ENCODE measurements at regions not wholly inside any gene's neighbourhood (a gene's known extent, or its start where the extent isn't known, plus 50 kb on each side); places are given as distances from the start of the nearest gene placed in this dataset.

GRCh38 chr20:12061466-12061865 lies 143.8 kb downstream of the BTBD3 start:
- H3K9me3 ChIP-seq (ENCODE audit: low read depth) = no peaks in the 10 kb centered on the region
- no peaks in the 10 kb centered on the region for H4K20me1 ChIP-seq (ENCODE audit: insufficient read depth, poor library complexity, severe bottlenecking)
- no peaks in the 10 kb centered on the region for H3K36me3 ChIP-seq (replicated peaks; ENCODE audit: insufficient read depth, low read depth)
- no peak overlapping the region for H3K4me2 ChIP-seq
- H3K4me3 ChIP-seq = no peak overlapping the region
- no peak overlapping the region for H2AFZ ChIP-seq
- H3K27me3 ChIP-seq = no peaks in the 10 kb centered on the region
- no peak for TF ChIP-seq EZH2 (IDR thresholded peaks at IDR 0.05; ENCODE audit: borderline replicate concordance)
- TF ChIP-seq CTCF (IDR thresholded peaks at IDR 0.05; ENCODE audit: poor library complexity) = no peak
- TF ChIP-seq EZH2phosphoT487 (IDR thresholded peaks at IDR 0.05; ENCODE audit: low read depth, severe bottlenecking, unreplicated experiment) = no peak
- H3K27ac ChIP-seq = no peak overlapping the region
- no peaks in the 10 kb centered on the region for H3K79me2 ChIP-seq
- DNase-seq (ENCODE audit: low spot score) = no peak
- 71% methylated on average over 1 of the region's 1 CpG for WGBS (ENCODE audit: low lambda C conversion rate, missing lambda C conversion rate)
- no peaks in the 10 kb centered on the region for H3K9me2 ChIP-seq (replicated peaks; ENCODE audit: insufficient read depth)
- no peaks in the 10 kb centered on the region for H3K4me1 ChIP-seq (ENCODE audit: insufficient read depth)

- H3K4me3 ChIP-seq = no peak overlapping the region
- DNase-seq (ENCODE audit: low spot score) = no peak
- H4K20me1 ChIP-seq (ENCODE audit: insufficient read depth, poor library complexity, severe bottlenecking) = no peaks in the 10 kb centered on the region
- no peak overlapping the region for H3K4me2 ChIP-seq
- H3K79me2 ChIP-seq = no peaks in the 10 kb centered on the region
- no peak overlapping the region for H2AFZ ChIP-seq
- H3K27me3 ChIP-seq = no peaks in the 10 kb centered on the region
- H3K9me2 ChIP-seq (replicated peaks; ENCODE audit: insufficient read depth) = no peaks in the 10 kb centered on the region
- no peak overlapping the region for H3K27ac ChIP-seq
- peaks cover 3% of the 10 kb centered on the region for H3K4me1 ChIP-seq (ENCODE audit: insufficient read depth)
- 60% methylated on average over 1 of the region's 1 CpG for WGBS (ENCODE audit: low lambda C conversion rate, missing lambda C conversion rate)
- TF ChIP-seq CTCF (IDR thresholded peaks at IDR 0.05; ENCODE audit: poor library complexity) (no peak), EZH2 (IDR thresholded peaks at IDR 0.05; ENCODE audit: borderline replicate concordance) (no peak), EZH2phosphoT487 (IDR thresholded peaks at IDR 0.05; ENCODE audit: low read depth, severe bottlenecking, unreplicated experiment) (no peak)
- no peaks in the 10 kb centered on the region for H3K9me3 ChIP-seq (ENCODE audit: low read depth)
- no peaks in the 10 kb centered on the region for H3K36me3 ChIP-seq (replicated peaks; ENCODE audit: insufficient read depth, low read depth)
Observed at GRCh38 chr20:12063106-12063684, 145.5 kb downstream of the BTBD3 start.

GRCh38 chr20:12064540-12064939 lies 146.8 kb downstream of the BTBD3 start:
- no peaks in the 10 kb centered on the region for H3K36me3 ChIP-seq (replicated peaks; ENCODE audit: insufficient read depth, low read depth)
- no peak overlapping the region for H2AFZ ChIP-seq
- H3K27ac ChIP-seq = no peak overlapping the region
- WGBS (ENCODE audit: low lambda C conversion rate, missing lambda C conversion rate) = 94% methylated on average over 5 of the region's 5 CpGs
- DNase-seq (ENCODE audit: low spot score) = no peak
- H3K4me1 ChIP-seq (ENCODE audit: insufficient read depth) = peaks cover 4% of the 10 kb centered on the region
- no peaks in the 10 kb centered on the region for H3K79me2 ChIP-seq
- TF ChIP-seq EZH2 (IDR thresholded peaks at IDR 0.05; ENCODE audit: borderline replicate concordance) (no peak), CTCF (IDR thresholded peaks at IDR 0.05; ENCODE audit: poor library complexity) (no peak), EZH2phosphoT487 (IDR thresholded peaks at IDR 0.05; ENCODE audit: low read depth, severe bottlenecking, unreplicated experiment) (no peak)
- H3K4me2 ChIP-seq = no peak overlapping the region
- no peaks in the 10 kb centered on the region for H3K27me3 ChIP-seq
- H3K9me3 ChIP-seq (ENCODE audit: low read depth) = no peaks in the 10 kb centered on the region
- no peaks in the 10 kb centered on the region for H4K20me1 ChIP-seq (ENCODE audit: insufficient read depth, poor library complexity, severe bottlenecking)
- no peak overlapping the region for H3K4me3 ChIP-seq
- H3K9me2 ChIP-seq (replicated peaks; ENCODE audit: insufficient read depth) = no peaks in the 10 kb centered on the region

Data from hepatocyte (in vitro differentiated cells).